DND-41 (cell line): ENCODE measurements at regions not wholly inside any gene's neighbourhood (a gene's known extent, or its start where the extent isn't known, plus 50 kb on each side); places are given as distances from the start of the nearest gene placed in this dataset.

Source experiments
- EZH2 ChIP-seq: IDR thresholded peaks from 3 replicates; pipeline ENCODE4 v1.6.1; 2012; ENCODE audit warnings: borderline replicate concordance, low read depth, mild to moderate bottlenecking, moderate library complexity, low read length, inconsistent platforms; ENCODE audit not compliant: severe bottlenecking
- TF ChIP-seq, protein P1 (sequence below): IDR thresholded peaks from 2 replicates; pipeline ENCODE4 v1.5.1; 2012; ENCODE audit warnings: borderline replicate concordance, low read length, moderate library complexity, mild to moderate bottlenecking; ENCODE audit not compliant: poor library complexity, severe bottlenecking; ENCODE audit errors: extremely low read depth

DNA sequence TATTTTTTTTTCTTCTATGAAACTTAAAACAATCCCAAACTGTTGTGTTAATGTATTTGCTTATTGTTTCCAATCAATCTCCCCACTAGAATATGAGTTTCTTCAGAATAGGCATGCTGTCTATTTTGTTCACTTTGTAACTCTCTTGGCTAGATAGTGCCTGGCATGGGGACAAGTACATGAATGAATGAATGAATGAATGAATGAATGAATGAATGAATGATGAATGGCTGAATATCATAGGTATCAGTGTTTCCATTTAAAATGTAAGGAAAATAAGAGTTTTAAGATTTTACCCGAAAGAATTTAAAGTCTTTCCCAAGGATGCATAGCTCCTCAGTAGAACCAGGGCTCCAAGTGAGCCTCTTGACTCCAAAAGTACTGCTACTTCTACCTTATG lies 294.9 kb upstream of the GADL1 start:
- TF ChIP-seq, protein P1, sequence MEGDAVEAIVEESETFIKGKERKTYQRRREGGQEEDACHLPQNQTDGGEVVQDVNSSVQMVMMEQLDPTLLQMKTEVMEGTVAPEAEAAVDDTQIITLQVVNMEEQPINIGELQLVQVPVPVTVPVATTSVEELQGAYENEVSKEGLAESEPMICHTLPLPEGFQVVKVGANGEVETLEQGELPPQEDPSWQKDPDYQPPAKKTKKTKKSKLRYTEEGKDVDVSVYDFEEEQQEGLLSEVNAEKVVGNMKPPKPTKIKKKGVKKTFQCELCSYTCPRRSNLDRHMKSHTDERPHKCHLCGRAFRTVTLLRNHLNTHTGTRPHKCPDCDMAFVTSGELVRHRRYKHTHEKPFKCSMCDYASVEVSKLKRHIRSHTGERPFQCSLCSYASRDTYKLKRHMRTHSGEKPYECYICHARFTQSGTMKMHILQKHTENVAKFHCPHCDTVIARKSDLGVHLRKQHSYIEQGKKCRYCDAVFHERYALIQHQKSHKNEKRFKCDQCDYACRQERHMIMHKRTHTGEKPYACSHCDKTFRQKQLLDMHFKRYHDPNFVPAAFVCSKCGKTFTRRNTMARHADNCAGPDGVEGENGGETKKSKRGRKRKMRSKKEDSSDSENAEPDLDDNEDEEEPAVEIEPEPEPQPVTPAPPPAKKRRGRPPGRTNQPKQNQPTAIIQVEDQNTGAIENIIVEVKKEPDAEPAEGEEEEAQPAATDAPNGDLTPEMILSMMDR: no peak
- no peak for TF ChIP-seq EZH2
